OCI-LY3 (cell line): ENCODE measurements at regions not wholly inside any gene's neighbourhood (a gene's known extent, or its start where the extent isn't known, plus 50 kb on each side); places are given as distances from the start of the nearest gene placed in this dataset.

Experiments used
- H2AFZ ChIP-seq: fragments of 200-600, 300-600 bp; shearing (Covaris generic); 2 replicates; pipeline ENCODE4 v1.6.0; 2014; ENCODE audit warnings: antibody characterized with exemption, low read depth, low read length
- H3K27ac ChIP-seq: fragments of 200-600, 300-600 bp; sonication (generic); 2 replicates; pipeline ENCODE4 v1.5.1; 2014; ENCODE audit warnings: mild to moderate bottlenecking, low read length, moderate library complexity, mixed read lengths
- H3K27me3 ChIP-seq: fragments of 200-600, 300-600 bp; sonication (generic); 2 replicates; pipeline ENCODE4 v1.6.1; 2014; ENCODE audit warnings: low read depth, low read length, mixed read lengths
- H3K36me3 ChIP-seq: fragments of 200-600, 300-600 bp; sonication (generic); replicated peaks from 2 replicates; pipeline ENCODE3; 2014; ENCODE audit warnings: low read depth, low read length, mixed read lengths
- H3K4me1 ChIP-seq: fragments of 300-600, 200-600 bp; sonication (generic); 2 replicates; pipeline ENCODE4 v1.6.1; 2014; ENCODE audit warnings: low read length, mixed read lengths
- H3K4me2 ChIP-seq: fragments of 200-600, 300-600 bp; sonication (generic); 2 replicates; pipeline ENCODE4 v1.6.1; 2014; ENCODE audit warnings: low read length, mixed read lengths
- H3K4me3 ChIP-seq: fragments of 300-600, 200-600 bp; sonication (generic); 2 replicates; pipeline ENCODE4 v1.5.1; 2014; ENCODE audit warnings: antibody characterized with exemption, mild to moderate bottlenecking, low read length, moderate library complexity
- H3K79me2 ChIP-seq: fragments of 300-600, 200-600 bp; shearing (Covaris generic); 2 replicates; pipeline ENCODE4 v1.6.1; 2014; ENCODE audit warnings: mild to moderate bottlenecking, low read length, mixed read lengths
- H3K9ac ChIP-seq: fragments of 300-600, 200-600 bp; shearing (Covaris generic); 2 replicates; pipeline ENCODE4 v1.6.0; 2014; ENCODE audit warnings: mild to moderate bottlenecking, low read length, moderate library complexity
- H3K9me3 ChIP-seq: fragments of 200-600, 300-600 bp; shearing (Covaris generic); 2 replicates; pipeline ENCODE4 v1.6.1; 2014; ENCODE audit warnings: low read length, mixed read lengths; ENCODE audit not compliant: insufficient read depth
- H4K20me1 ChIP-seq: fragments of 200-600, 300-600 bp; sonication (generic); 2 replicates; pipeline ENCODE4 v1.6.1; 2016; ENCODE audit warnings: low read length, mixed read lengths; ENCODE audit not compliant: insufficient read depth
- CTCF ChIP-seq: fragments of 200-600, 300-600 bp; sonication (generic); IDR thresholded peaks from 2 replicates; pipeline ENCODE4 v1.5.1; 2014; ENCODE audit warnings: antibody characterized with exemption, low read length, low read depth
- EZH2phosphoT487 ChIP-seq: fragments of 200-600 bp; shearing (Covaris generic); IDR thresholded peaks from 2 replicates; pipeline ENCODE4 v1.6.1; 2018; ENCODE audit warnings: antibody characterized with exemption, mixed run types, low read depth

- H3K27me3 ChIP-seq: no peaks in the 10 kb centered on the region
- H2AFZ ChIP-seq: no peak overlapping the region
- H3K79me2 ChIP-seq: no peaks in the 10 kb centered on the region
- TF ChIP-seq CTCF: no peak
- TF ChIP-seq EZH2phosphoT487: no peak
- H3K36me3 ChIP-seq: no peaks in the 10 kb centered on the region
- H3K9ac ChIP-seq: no peak overlapping the region
- no peaks in the 10 kb centered on the region for H4K20me1 ChIP-seq
- no peak overlapping the region for H3K27ac ChIP-seq
- H3K4me2 ChIP-seq: no peak overlapping the region
- no peaks in the 10 kb centered on the region for H3K4me1 ChIP-seq
- no peaks in the 10 kb centered on the region; the same call in 1 of the 2 replicates for H3K9me3 ChIP-seq
- H3K4me3 ChIP-seq: no peak overlapping the region
Measured at GRCh38 chr1:221228594-221228993, 349.4 kb downstream of the HLX start.

GRCh38 chr1:221230605-221231004, 351.4 kb downstream of the HLX start:
- no peak overlapping the region for H3K9ac ChIP-seq
- H3K27me3 ChIP-seq: no peaks in the 10 kb centered on the region
- H3K27ac ChIP-seq: no peak overlapping the region
- no peaks in the 10 kb centered on the region for H3K9me3 ChIP-seq
- H3K36me3 ChIP-seq: no peaks in the 10 kb centered on the region
- H3K4me1 ChIP-seq: no peaks in the 10 kb centered on the region
- H2AFZ ChIP-seq: no peak overlapping the region
- H3K4me2 ChIP-seq: no peak overlapping the region
- no peaks in the 10 kb centered on the region for H3K79me2 ChIP-seq
- no peaks in the 10 kb centered on the region for H4K20me1 ChIP-seq
- no peak overlapping the region for H3K4me3 ChIP-seq
- TF ChIP-seq EZH2phosphoT487: no peak
- TF ChIP-seq CTCF: no peak

DNA sequence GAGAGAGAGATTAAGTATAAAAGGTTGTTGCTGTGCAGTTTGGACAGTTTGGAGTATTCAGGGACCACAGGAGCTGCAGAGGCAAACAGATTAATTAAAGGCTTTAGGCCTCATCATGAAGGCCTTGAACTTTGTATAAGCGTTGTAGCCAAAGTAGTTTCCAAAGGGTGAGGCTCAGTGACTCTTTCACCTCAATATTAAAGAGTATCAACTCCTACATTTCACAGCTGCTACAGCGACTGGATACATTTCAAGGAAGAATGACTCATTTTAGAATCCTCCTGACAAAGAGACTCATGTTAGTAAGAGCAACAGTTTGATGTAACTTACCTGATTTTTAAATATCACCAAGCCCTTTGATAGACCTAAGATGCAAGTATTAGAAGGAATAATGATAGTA, 355.5 kb downstream of the HLX start:
- Histone ChIP-seq H3K9me3 (no peaks in the 10 kb centered on the region), H4K20me1 (no peaks in the 10 kb centered on the region), H3K79me2 (no peaks in the 10 kb centered on the region), H2AFZ (no peak overlapping the region), H3K4me2 (no peak overlapping the region), H3K36me3 (no peaks in the 10 kb centered on the region), H3K4me3 (no peak overlapping the region), H3K9ac (no peak overlapping the region), H3K27ac (no peak overlapping the region), H3K27me3 (no peaks in the 10 kb centered on the region), H3K4me1 (no peaks in the 10 kb centered on the region)
- TF ChIP-seq EZH2phosphoT487 (no peak), CTCF (no peak)

DNA sequence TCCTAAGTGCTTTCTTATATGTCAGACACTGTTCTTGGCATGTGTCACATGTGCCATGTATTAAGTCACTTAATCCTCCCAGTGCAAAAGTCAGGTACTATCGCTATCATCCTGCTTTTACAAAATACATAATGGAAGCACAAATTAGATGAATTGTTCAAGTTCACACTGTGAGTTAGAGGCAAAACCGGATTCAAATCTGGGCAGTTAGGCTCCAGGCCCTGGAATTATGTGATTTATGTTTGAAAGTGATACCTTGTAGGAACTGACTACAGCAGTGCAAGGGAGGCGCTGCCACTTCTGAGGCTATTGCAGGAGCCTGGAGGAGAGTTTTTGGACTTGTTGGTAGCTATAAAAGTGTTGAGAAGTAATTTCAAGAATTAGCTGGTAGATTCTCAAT, 358.3 kb downstream of the HLX start:
- no peak overlapping the region for H3K9ac ChIP-seq
- H4K20me1 ChIP-seq: no peaks in the 10 kb centered on the region
- H3K4me3 ChIP-seq: no peak overlapping the region
- no peaks in the 10 kb centered on the region for H3K4me1 ChIP-seq
- no peaks in the 10 kb centered on the region for H3K9me3 ChIP-seq
- H3K79me2 ChIP-seq: no peaks in the 10 kb centered on the region
- no peak overlapping the region for H3K4me2 ChIP-seq
- no peaks in the 10 kb centered on the region for H3K36me3 ChIP-seq
- no peak for TF ChIP-seq EZH2phosphoT487
- no peak for TF ChIP-seq CTCF
- H3K27me3 ChIP-seq: no peaks in the 10 kb centered on the region
- no peak overlapping the region for H2AFZ ChIP-seq
- no peak overlapping the region for H3K27ac ChIP-seq
